HCT116 (cell line): ENCODE measurements at regions not wholly inside any gene's neighbourhood (a gene's known extent, or its start where the extent isn't known, plus 50 kb on each side); places are given as distances from the start of the nearest gene placed in this dataset.

Experiments used
- CTCF ChIP-seq, 3 experiments: fragments of 200-600 bp in 1 of 3; sonication (generic) in 1 of 3; IDR thresholded peaks in 2 of 3; conservative IDR thresholded peaks in 1 of 3; 2 replicates each; pipeline ENCODE4 v1.5.1; 2012 to 2017; ENCODE audit warnings: low read depth in 2 of 3, low read length in 2 of 3, antibody characterized with exemption in 1 of 3, borderline replicate concordance in 1 of 3, control low read depth in 1 of 3, mild to moderate bottlenecking in 1 of 3, mixed read lengths in 1 of 3, mixed run types in 1 of 3, moderate library complexity in 1 of 3; ENCODE audit not compliant: insufficient read depth in 1 of 3
- EZH2 ChIP-seq: fragments of 200-600 bp; sonication (generic); IDR thresholded peaks from 2 replicates; pipeline ENCODE4 v1.6.1; 2017; ENCODE audit warnings: antibody characterized with exemption, mixed run types
- POLR2A ChIP-seq: IDR thresholded peaks from 2 replicates; pipeline ENCODE4 v1.7.0; 2011; ENCODE audit warnings: borderline replicate concordance; ENCODE audit not compliant: insufficient read depth, insufficient read length; ENCODE audit errors: extremely low read depth
- YY1 ChIP-seq: IDR thresholded peaks from 2 replicates; pipeline ENCODE4 v1.6.1; 2011; ENCODE audit warnings: low read length, low read depth, moderate library complexity, mild to moderate bottlenecking; ENCODE audit not compliant: insufficient replicate concordance; ENCODE audit errors: extremely low read depth

- TF ChIP-seq CTCF (IDR thresholded peaks at IDR 0.05 in 2 of 3, conservative IDR thresholded peaks at IDR 0.05 in 1 of 3; ENCODE audit: borderline replicate concordance in 1 of 3, insufficient read depth in 1 of 3, low read depth in 2 of 3, low read length in 2 of 3) (no peak), POLR2A (no peak), EZH2 (no peak), YY1 (no peak)
Measured at GRCh38 chr6:19945843-19946358, 108.7 kb downstream of the ID4 start.
